BLaER1 treated with 17β-estradiol and CSF1 and Interleukin-3, amounts not matched to agents 10 nM and 100 nM (cell line): ENCODE measurements at regions not wholly inside any gene's neighbourhood (a gene's known extent, or its start where the extent isn't known, plus 50 kb on each side); places are given as distances from the start of the nearest gene placed in this dataset.
A peak's percentile ranks its signal among the peaks of the same experiment; 100 is the strongest.

Source experiments
- H3K27ac ChIP-seq, 11 experiments: shearing (Covaris generic); formaldehyde crosslinking; 2 replicates each; pipeline ENCODE4 v1.8.1; 2022
- H3K27me3 ChIP-seq, 11 experiments: shearing (Covaris generic); formaldehyde crosslinking; 2 replicates each; pipeline ENCODE4 v1.8.1; 2022
- H3K36me3 ChIP-seq, 11 experiments: shearing (Covaris generic); formaldehyde crosslinking; 2 replicates each; pipeline ENCODE4 v1.8.1; 2022
- H3K4me1 ChIP-seq, 10 experiments: shearing (Covaris generic); formaldehyde crosslinking; 2 replicates each; pipeline ENCODE4 v1.8.1; 2022
- H3K4me2 ChIP-seq, 11 experiments: shearing (Covaris generic); formaldehyde crosslinking; 2 replicates each; pipeline ENCODE4 v1.8.1; 2022
- H3K4me3 ChIP-seq, 10 experiments: shearing (Covaris generic); formaldehyde crosslinking; 2 replicates each; pipeline ENCODE4 v1.8.1; 2022
- H3K9ac ChIP-seq, 11 experiments: shearing (Covaris generic); formaldehyde crosslinking; 2 replicates each; pipeline ENCODE4 v1.8.1; 2022
- H3K9me3 ChIP-seq, 11 experiments: shearing (Covaris generic); formaldehyde crosslinking; replicated peaks in 1 of 11; 2 replicates each; pipeline ENCODE4 v1.8.1; 2022
- H4K20me1 ChIP-seq, 11 experiments: shearing (Covaris generic); formaldehyde crosslinking; 2 replicates each; pipeline ENCODE4 v1.8.1; 2022
- Cebpa-rat ChIP-seq, 11 experiments: shearing (Covaris generic); IDR thresholded peaks; 2 replicates each; pipeline ENCODE4 v1.8.1; 2022

- no peak overlapping the region for H3K9ac ChIP-seq
- H3K27ac ChIP-seq, result no peak overlapping the region
- TF ChIP-seq Cebpa-rat (IDR thresholded peaks at IDR 0.05), result no peak
- no peaks in the 10 kb centered on the region for H3K36me3 ChIP-seq
- no peaks in the 10 kb centered on the region for H3K4me1 ChIP-seq
- H3K9me3 ChIP-seq, result peaks cover 0 to 11% (median 0%) of the 10 kb centered on the region in 11 experiments; a peak in 1 of 22 replicates
- H3K4me2 ChIP-seq, result no peak overlapping the region
- no peaks in the 10 kb centered on the region for H3K27me3 ChIP-seq
- no peaks in the 10 kb centered on the region for H4K20me1 ChIP-seq
- H3K4me3 ChIP-seq, result no peak overlapping the region
Measured at GRCh38 chr4:35491093-35491492, 753.2 kb downstream of the ARAP2 start.

- no peak overlapping the region for H3K9ac ChIP-seq
- TF ChIP-seq Cebpa-rat (IDR thresholded peaks at IDR 0.05), result no peak
- no peaks in the 10 kb centered on the region for H3K36me3 ChIP-seq
- no peaks in the 10 kb centered on the region for H3K27me3 ChIP-seq
- H4K20me1 ChIP-seq, result no peaks in the 10 kb centered on the region
- H3K27ac ChIP-seq, result no peak overlapping the region
- H3K4me3 ChIP-seq, result no peak overlapping the region
- H3K4me1 ChIP-seq, result no peaks in the 10 kb centered on the region
- H3K4me2 ChIP-seq, result no peak overlapping the region
- H3K9me3 ChIP-seq, result peaks cover 0 to 11% (median 0%) of the 10 kb centered on the region in 11 experiments; a peak in 1 of 22 replicates
Measured at GRCh38 chr4:35493977-35494376, 750.3 kb downstream of the ARAP2 start.

DNA sequence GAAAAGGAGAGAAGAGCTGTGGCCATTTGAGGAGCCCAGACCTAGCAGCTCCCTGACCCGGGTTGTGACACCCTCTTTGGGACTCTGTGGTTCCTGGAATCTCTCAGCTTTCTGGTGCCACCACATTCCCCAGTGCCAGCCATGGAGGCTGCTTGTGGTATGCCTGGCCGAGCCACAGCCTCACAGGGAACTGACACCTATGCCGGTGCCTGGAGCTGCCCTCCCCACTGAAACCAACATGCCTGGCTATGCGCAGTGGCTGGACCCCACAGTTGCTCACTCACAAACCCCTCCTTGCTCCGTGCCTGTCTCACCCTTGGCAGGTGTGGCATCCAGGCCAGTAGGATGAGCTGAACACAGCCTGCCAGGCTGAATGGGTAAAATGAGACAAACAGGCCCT, 749.4 kb downstream of the ARAP2 start:
- H3K9me3 ChIP-seq, result peaks cover 0 to 11% (median 0%) of the 10 kb centered on the region in 11 experiments; a peak in 1 of 22 replicates
- H3K27me3 ChIP-seq, result no peaks in the 10 kb centered on the region
- no peak overlapping the region for H3K4me3 ChIP-seq
- H3K27ac ChIP-seq, result no peak overlapping the region
- no peaks in the 10 kb centered on the region for H3K36me3 ChIP-seq
- TF ChIP-seq Cebpa-rat (IDR thresholded peaks at IDR 0.05), result no peak
- no peaks in the 10 kb centered on the region for H4K20me1 ChIP-seq
- no peak overlapping the region for H3K9ac ChIP-seq
- no peak overlapping the region for H3K4me2 ChIP-seq
- H3K4me1 ChIP-seq, result no peaks in the 10 kb centered on the region

DNA sequence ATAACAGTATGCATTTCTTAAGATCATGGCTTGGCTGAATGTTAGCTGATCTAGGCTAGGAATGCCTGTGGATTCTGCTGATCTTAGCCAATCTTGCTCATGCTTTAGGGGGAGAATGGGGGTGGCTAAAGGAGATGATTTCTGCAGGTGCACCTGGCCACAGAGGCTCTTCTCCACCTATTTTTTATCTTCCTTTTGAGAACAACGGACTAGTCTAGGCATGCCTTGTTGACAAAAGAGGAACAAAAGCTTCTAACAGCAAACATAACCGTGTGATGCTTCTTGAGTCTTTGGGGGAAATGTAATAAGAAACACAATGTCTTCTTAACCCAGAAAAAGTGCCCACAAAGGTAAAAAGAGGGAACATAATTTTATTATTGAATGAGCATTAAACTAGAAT, 743.5 kb downstream of the ARAP2 start:
- Histone ChIP-seq H3K27ac (peak overlapping the region in 7 of 11 experiments; percentile 6 to 60 (median 35); a peak in 10 of 22 replicates), H3K27me3 (no peaks in the 10 kb centered on the region), H3K9me3 (no peaks in the 10 kb centered on the region), H3K36me3 (no peaks in the 10 kb centered on the region), H3K9ac (no peak overlapping the region), H3K4me2 (peak overlapping the region in 1 of 11 experiments; percentile 46; a peak in 2 of 22 replicates), H3K4me3 (no peak overlapping the region), H3K4me1 (peaks cover 0 to 8% (median 0%) of the 10 kb centered on the region in 10 experiments; a peak in 5 of 20 replicates), H4K20me1 (no peaks in the 10 kb centered on the region)
- TF ChIP-seq Cebpa-rat (IDR thresholded peaks at IDR 0.05), result no peak

GRCh38 chr4:35503435-35503834, 740.9 kb downstream of the ARAP2 start:
- H3K4me3 ChIP-seq, result no peak overlapping the region
- no peaks in the 10 kb centered on the region; a peak in 1 of 22 replicates for H3K9me3 ChIP-seq
- peaks cover 0 to 12% (median 0%) of the 10 kb centered on the region in 10 experiments; a peak in 5 of 20 replicates for H3K4me1 ChIP-seq
- H3K4me2 ChIP-seq, result no peak overlapping the region
- no peak overlapping the region for H3K9ac ChIP-seq
- no peaks in the 10 kb centered on the region for H4K20me1 ChIP-seq
- H3K27ac ChIP-seq, result no peak overlapping the region
- TF ChIP-seq Cebpa-rat (IDR thresholded peaks at IDR 0.05), result no peak
- no peaks in the 10 kb centered on the region for H3K27me3 ChIP-seq
- H3K36me3 ChIP-seq, result no peaks in the 10 kb centered on the region

- peaks cover 0 to 5% (median 0%) of the 10 kb centered on the region in 10 experiments; a peak in 1 of 20 replicates for H3K4me1 ChIP-seq
- no peaks in the 10 kb centered on the region for H3K27me3 ChIP-seq
- H4K20me1 ChIP-seq, result no peaks in the 10 kb centered on the region
- H3K4me2 ChIP-seq, result no peak overlapping the region
- H3K27ac ChIP-seq, result 0 out of 22 replicates have a peak overlapping the region, but pooled peaks of 1 of the 11 experiments have one; percentile 14
- H3K9ac ChIP-seq, result no peak overlapping the region
- no peaks in the 10 kb centered on the region; a peak in 1 of 22 replicates for H3K9me3 ChIP-seq
- no peaks in the 10 kb centered on the region for H3K36me3 ChIP-seq
- no peak for TF ChIP-seq Cebpa-rat (IDR thresholded peaks at IDR 0.05)
- no peak overlapping the region for H3K4me3 ChIP-seq
Measured at GRCh38 chr4:35506161-35506560, 738.2 kb downstream of the ARAP2 start.

- Histone ChIP-seq H3K27ac (no peak overlapping the region), H4K20me1 (no peaks in the 10 kb centered on the region), H3K4me3 (no peak overlapping the region), H3K4me2 (no peak overlapping the region), H3K27me3 (no peaks in the 10 kb centered on the region), H3K4me1 (no peaks in the 10 kb centered on the region), H3K9ac (no peak overlapping the region), H3K9me3 (no peaks in the 10 kb centered on the region), H3K36me3 (no peaks in the 10 kb centered on the region)
- TF ChIP-seq Cebpa-rat (IDR thresholded peaks at IDR 0.05), result no peak
Measured at GRCh38 chr4:35511851-35512250, 732.5 kb downstream of the ARAP2 start.

- TF ChIP-seq Cebpa-rat (IDR thresholded peaks at IDR 0.05), result no peak
- Histone ChIP-seq H3K4me1 (no peaks in the 10 kb centered on the region), H3K27ac (no peak overlapping the region), H3K9ac (no peak overlapping the region), H3K4me2 (no peak overlapping the region), H3K36me3 (no peaks in the 10 kb centered on the region), H3K9me3 (0 out of 22 replicates have a peak, but pooled peaks cover 0 to 3% (median 0%) of the 10 kb centered on the region in 11 experiments), H3K4me3 (no peak overlapping the region), H3K27me3 (no peaks in the 10 kb centered on the region), H4K20me1 (no peaks in the 10 kb centered on the region)
Measured at GRCh38 chr4:35516102-35516501, 728.2 kb downstream of the ARAP2 start.

- Histone ChIP-seq H3K9ac (no peak overlapping the region), H3K27ac (no peak overlapping the region)
- TF ChIP-seq Cebpa-rat (IDR thresholded peaks at IDR 0.05), result no peak
Measured at GRCh38 chr4:35520059-35520458, 724.3 kb downstream of the ARAP2 start.

DNA sequence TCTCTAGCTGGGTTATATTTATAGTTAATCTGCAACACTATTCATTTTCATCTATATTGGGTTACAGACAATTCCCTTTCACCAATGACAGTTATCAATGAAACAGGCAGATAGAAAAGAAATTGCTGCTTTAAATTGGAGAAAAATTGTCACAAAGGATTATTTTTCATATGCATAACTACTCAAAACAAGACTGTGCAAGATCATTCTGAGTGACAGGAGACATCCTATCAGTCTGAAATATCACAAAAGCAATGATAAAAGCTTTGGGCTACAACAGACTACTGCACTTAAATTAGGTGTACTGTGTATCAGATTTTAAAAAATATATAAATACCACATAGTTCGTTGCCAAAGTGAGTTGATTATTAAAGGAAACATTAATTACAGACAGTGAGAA, 722.6 kb downstream of the ARAP2 start:
- 0 out of 22 replicates have a peak, but pooled peaks cover 0 to 3% (median 0%) of the 10 kb centered on the region in 11 experiments for H3K9me3 ChIP-seq
- TF ChIP-seq Cebpa-rat (IDR thresholded peaks at IDR 0.05), result no peak

More at GRCh38 chr4:35520059-35520458, 724.3 kb downstream of the ARAP2 start:
- H3K4me2 ChIP-seq, result no peak overlapping the region
- no peaks in the 10 kb centered on the region for H4K20me1 ChIP-seq
- H3K36me3 ChIP-seq, result no peaks in the 10 kb centered on the region
- no peak overlapping the region for H3K4me3 ChIP-seq
- H3K27me3 ChIP-seq, result no peaks in the 10 kb centered on the region
- 0 out of 22 replicates have a peak, but pooled peaks cover 0 to 3% (median 0%) of the 10 kb centered on the region in 11 experiments for H3K9me3 ChIP-seq
- H3K4me1 ChIP-seq, result no peaks in the 10 kb centered on the region

More for the DNA sequence above, 722.6 kb downstream of the ARAP2 start:
- no peak overlapping the region for H3K4me3 ChIP-seq
- no peaks in the 10 kb centered on the region for H4K20me1 ChIP-seq
- no peaks in the 10 kb centered on the region for H3K4me1 ChIP-seq
- no peak overlapping the region for H3K9ac ChIP-seq
- H3K27me3 ChIP-seq, result no peaks in the 10 kb centered on the region
- H3K27ac ChIP-seq, result no peak overlapping the region
- H3K4me2 ChIP-seq, result no peak overlapping the region
- H3K36me3 ChIP-seq, result no peaks in the 10 kb centered on the region
